Sigmoid colon (tissue), 4 donors: ENCODE measurements at regions not wholly inside any gene's neighbourhood (a gene's known extent, or its start where the extent isn't known, plus 50 kb on each side); places are given as distances from the start of the nearest gene placed in this dataset.

ENCODE experiments used
- EP300 ChIP-seq, 4 donors: sonication (generic); formaldehyde crosslinking; IDR thresholded peaks; one replicate each; pipeline ENCODE4 v1.6.1; 2017; ENCODE audit warnings: antibody characterized with exemption in 4 of 4
- POLR2A ChIP-seq, 2 donors: fragments of 450-650 bp; IDR thresholded peaks; one replicate each; pipeline ENCODE4 v1.6.1; 2016; ENCODE audit warnings: antibody characterized with exemption in 2 of 2, mild to moderate bottlenecking in 2 of 2, moderate library complexity in 2 of 2
- POLR2AphosphoS5 ChIP-seq, 4 donors: sonication (generic); formaldehyde crosslinking; IDR thresholded peaks; one replicate each; pipeline ENCODE4 v1.6.1; 2017; ENCODE audit warnings: antibody characterized with exemption in 4 of 4
- TF ChIP-seq, protein P1 (sequence below), 4 experiments: fragments of 450-650 bp in 3 of 4; fragments of 200-600 bp in 1 of 4; IDR thresholded peaks; one replicate each; pipeline ENCODE4 v1.5.1; 2016 to 2019; ENCODE audit warnings: antibody characterized with exemption in 4 of 4, mild to moderate bottlenecking in 3 of 4, moderate library complexity in 2 of 4

DNA sequence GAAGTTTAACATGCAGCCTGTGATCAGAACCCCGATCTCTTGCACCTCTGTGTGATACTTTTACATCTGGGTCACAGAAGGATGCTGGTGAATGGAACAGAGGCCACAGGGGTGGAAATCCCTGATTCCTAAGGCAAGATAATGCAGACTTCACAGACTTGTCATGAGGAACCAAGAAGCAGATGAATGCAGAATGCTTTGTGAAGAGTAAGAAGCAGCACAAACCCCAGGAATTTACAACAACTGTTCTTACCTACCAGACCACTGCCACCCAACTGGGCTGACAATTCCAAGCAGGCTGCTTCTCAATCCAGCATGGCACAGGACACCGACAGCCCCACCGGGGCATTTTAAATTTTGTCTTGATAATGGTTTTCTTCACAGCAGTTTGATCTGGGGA is 113.2 kb upstream of the CD93 start:
- TF ChIP-seq, protein P1, sequence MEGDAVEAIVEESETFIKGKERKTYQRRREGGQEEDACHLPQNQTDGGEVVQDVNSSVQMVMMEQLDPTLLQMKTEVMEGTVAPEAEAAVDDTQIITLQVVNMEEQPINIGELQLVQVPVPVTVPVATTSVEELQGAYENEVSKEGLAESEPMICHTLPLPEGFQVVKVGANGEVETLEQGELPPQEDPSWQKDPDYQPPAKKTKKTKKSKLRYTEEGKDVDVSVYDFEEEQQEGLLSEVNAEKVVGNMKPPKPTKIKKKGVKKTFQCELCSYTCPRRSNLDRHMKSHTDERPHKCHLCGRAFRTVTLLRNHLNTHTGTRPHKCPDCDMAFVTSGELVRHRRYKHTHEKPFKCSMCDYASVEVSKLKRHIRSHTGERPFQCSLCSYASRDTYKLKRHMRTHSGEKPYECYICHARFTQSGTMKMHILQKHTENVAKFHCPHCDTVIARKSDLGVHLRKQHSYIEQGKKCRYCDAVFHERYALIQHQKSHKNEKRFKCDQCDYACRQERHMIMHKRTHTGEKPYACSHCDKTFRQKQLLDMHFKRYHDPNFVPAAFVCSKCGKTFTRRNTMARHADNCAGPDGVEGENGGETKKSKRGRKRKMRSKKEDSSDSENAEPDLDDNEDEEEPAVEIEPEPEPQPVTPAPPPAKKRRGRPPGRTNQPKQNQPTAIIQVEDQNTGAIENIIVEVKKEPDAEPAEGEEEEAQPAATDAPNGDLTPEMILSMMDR (IDR thresholded peaks at IDR 0.05), result no peak
- TF ChIP-seq POLR2A (IDR thresholded peaks at IDR 0.05) (no peak), POLR2AphosphoS5 (IDR thresholded peaks at IDR 0.05) (no peak), EP300 (IDR thresholded peaks at IDR 0.05) (no peak)
